ENCODE measurements at regions not wholly inside any gene's neighbourhood (a gene's known extent, or its start where the extent isn't known, plus 50 kb on each side); places are given as distances from the start of the nearest gene placed in this dataset.
"Not testable (repeated sequence)": the region's sequence is repeated elsewhere in the genome, so short reads cannot be mapped to it uniquely, and the experiment has no call there.

GRCh38 chr14:106185174-106185836 lies 658.9 kb downstream of the TMEM121 start:
- not testable (repeated sequence) for TF ChIP-seq CTCF, POLR2AphosphoS5 (IDR thresholded peaks at IDR 0.05)
